CD4-positive, alpha-beta memory T cell (primary cell): ENCODE measurements at regions not wholly inside any gene's neighbourhood (a gene's known extent, or its start where the extent isn't known, plus 50 kb on each side); places are given as distances from the start of the nearest gene placed in this dataset.

Experiments used
- CTCF ChIA-PET: fragments of 350-600 bp; sonication (Branson Sonifier 250); formaldehyde crosslinking; loops from one replicate; lab custom pipeline; 2021; ENCODE audit warnings: inconsistent platforms; ENCODE audit not compliant: partially characterized antibody; lab: Charles Lee
- POLR2A ChIA-PET: fragments of 350-600 bp; sonication (Branson Sonifier 250); formaldehyde crosslinking; loops from one replicate; lab custom pipeline; 2021; ENCODE audit not compliant: partially characterized antibody; lab: Charles Lee
- DNase-seq, 5 donors: peaks; one replicate each; pipeline versions ENCODE4 v3.0.0 to v3.0.0-alpha.2; 2020 to 2022; ENCODE audit warnings: mixed read lengths in 1 of 5
- H3K27ac ChIP-seq: one replicate; pipeline ENCODE4 v1.7.0; 2013; ENCODE audit warnings: low read depth, low read length
- H3K27me3 ChIP-seq: 2 replicates; pipeline ENCODE4 v1.7.0; 2013; ENCODE audit warnings: mild to moderate bottlenecking, low read length, moderate library complexity; ENCODE audit not compliant: insufficient read depth
- H3K36me3 ChIP-seq: 2 replicates; pipeline ENCODE4 v1.7.0; 2013; ENCODE audit warnings: mild to moderate bottlenecking, low read length, moderate library complexity; ENCODE audit not compliant: insufficient read depth
- H3K4me1 ChIP-seq: 2 replicates; pipeline ENCODE4 v1.7.0; 2013; ENCODE audit warnings: mild to moderate bottlenecking, low read length, moderate library complexity; ENCODE audit not compliant: insufficient read depth
- H3K4me3 ChIP-seq, 2 donors: one replicate each; pipeline ENCODE4 v1.7.0; 2013; ENCODE audit warnings: low read length in 2 of 2, mild to moderate bottlenecking in 1 of 2
- H3K9me3 ChIP-seq, 2 donors: one replicate each; pipeline ENCODE4 v1.7.0; 2013; ENCODE audit warnings: low read length in 2 of 2, control low read depth in 1 of 2; ENCODE audit not compliant: control insufficient read depth in 1 of 2
- H3K27ac Mint-ChIP-seq, 7 donors: one replicate each; pipeline ENCODE4 v1.8.0; 2020 to 2021; ENCODE audit warnings: mixed read lengths in 7 of 7, mild to moderate bottlenecking in 6 of 7, inconsistent platforms in 3 of 7, moderate library complexity in 3 of 7
- H3K27me3 Mint-ChIP-seq, 2 donors: one replicate each; pipeline ENCODE4 v1.8.0; 2020 to 2021; ENCODE audit warnings: mixed read lengths in 2 of 2
- H3K36me3 Mint-ChIP-seq, 2 donors: one replicate each; pipeline ENCODE4 v1.8.0; 2020 to 2021; ENCODE audit warnings: mixed read lengths in 2 of 2, inconsistent platforms in 1 of 2, mild to moderate bottlenecking in 1 of 2
- H3K4me1 Mint-ChIP-seq, 4 donors: one replicate each; pipeline ENCODE4 v1.8.0; 2020 to 2021; ENCODE audit warnings: mixed read lengths in 4 of 4, mild to moderate bottlenecking in 1 of 4
- H3K4me3 Mint-ChIP-seq, 8 donors: one replicate each; pipeline ENCODE4 v1.8.0; 2020 to 2021; ENCODE audit warnings: mixed read lengths in 8 of 8, mild to moderate bottlenecking in 7 of 8, moderate library complexity in 6 of 8, inconsistent platforms in 3 of 8
- H3K9me3 Mint-ChIP-seq, 8 donors: one replicate each; pipeline ENCODE4 v1.8.0; 2020 to 2021; ENCODE audit warnings: mixed read lengths in 8 of 8, mild to moderate bottlenecking in 5 of 8, inconsistent platforms in 3 of 8, moderate library complexity in 1 of 8
- intact Hi-C: fragments of 100-400 bp; cut with micrococcal nuclease; formaldehyde crosslinking; loops from one replicate; pipeline ENCODE4 v1.15.1; 2023

GRCh38 chr12:114992443-114992842 is 308.5 kb upstream of the TBX3 start:
- POLR2A ChIA-PET: no interaction called here
- DNase-seq: no peak
- no peak overlapping the region for H3K4me3 Mint-ChIP-seq

GRCh38 chr12:114990381-114990780 is 306.4 kb upstream of the TBX3 start:
- no peaks in the 10 kb centered on the region for H3K36me3 Mint-ChIP-seq
- no peak overlapping the region for H3K27ac Mint-ChIP-seq
- POLR2A ChIA-PET: no interaction called here
- Histone ChIP-seq H3K4me3 (no peak overlapping the region), H3K9me3 (no peaks in the 10 kb centered on the region), H3K27me3 (no peaks in the 10 kb centered on the region), H3K27ac (no peak overlapping the region), H3K4me1 (no peaks in the 10 kb centered on the region), H3K36me3 (no peaks in the 10 kb centered on the region)
- H3K9me3 Mint-ChIP-seq: peaks cover 3 to 25% (median 10%) of the 10 kb centered on the region in 8 donors
- no peak overlapping the region for H3K4me3 Mint-ChIP-seq
- H3K4me1 Mint-ChIP-seq: no peaks in the 10 kb centered on the region
- H3K27me3 Mint-ChIP-seq: no peaks in the 10 kb centered on the region
- intact Hi-C loops: no loop called here
- DNase-seq: no peak
- CTCF ChIA-PET: interaction anchor here (0.6 kb wide), 1 partner anchor 18 kb away, joined by 4 read pairs; no protein-coding TSS in a partner anchor

More at GRCh38 chr12:114992443-114992842, 308.5 kb upstream of the TBX3 start:
- CTCF ChIA-PET: no interaction called here
- H3K4me1 ChIP-seq: no peaks in the 10 kb centered on the region
- H3K4me3 ChIP-seq: no peak overlapping the region
- no peaks in the 10 kb centered on the region for H3K27me3 Mint-ChIP-seq
- H3K36me3 Mint-ChIP-seq: no peaks in the 10 kb centered on the region
- H3K9me3 Mint-ChIP-seq: peaks cover 0 to 23% (median 14%) of the 10 kb centered on the region in 8 donors
- no peaks in the 10 kb centered on the region for H3K4me1 Mint-ChIP-seq
- no peaks in the 10 kb centered on the region for H3K36me3 ChIP-seq
- no peak overlapping the region for H3K27ac ChIP-seq
- no peaks in the 10 kb centered on the region for H3K27me3 ChIP-seq
- no peaks in the 10 kb centered on the region for H3K9me3 ChIP-seq
- intact Hi-C loops: no loop called here
- no peak overlapping the region for H3K27ac Mint-ChIP-seq

GRCh38 chr12:114986849-114987248 is 302.9 kb upstream of the TBX3 start:
- Mint-ChIP-seq H3K4me3 (no peak overlapping the region), H3K27ac (no peak overlapping the region), H3K36me3 (no peaks in the 10 kb centered on the region), H3K9me3 (peaks cover 3 to 29% (median 9%) of the 10 kb centered on the region in 8 donors), H3K4me1 (no peaks in the 10 kb centered on the region), H3K27me3 (no peaks in the 10 kb centered on the region)
- no peaks in the 10 kb centered on the region for H3K36me3 ChIP-seq
- H3K4me1 ChIP-seq: no peaks in the 10 kb centered on the region
- intact Hi-C loops: no loop called here
- H3K27ac ChIP-seq: no peak overlapping the region
- ChIA-PET CTCF (no interaction called here), POLR2A (no interaction called here)
- no peaks in the 10 kb centered on the region for H3K27me3 ChIP-seq
- DNase-seq: no peak
- H3K9me3 ChIP-seq: no peaks in the 10 kb centered on the region
- H3K4me3 ChIP-seq: no peak overlapping the region

DNA sequence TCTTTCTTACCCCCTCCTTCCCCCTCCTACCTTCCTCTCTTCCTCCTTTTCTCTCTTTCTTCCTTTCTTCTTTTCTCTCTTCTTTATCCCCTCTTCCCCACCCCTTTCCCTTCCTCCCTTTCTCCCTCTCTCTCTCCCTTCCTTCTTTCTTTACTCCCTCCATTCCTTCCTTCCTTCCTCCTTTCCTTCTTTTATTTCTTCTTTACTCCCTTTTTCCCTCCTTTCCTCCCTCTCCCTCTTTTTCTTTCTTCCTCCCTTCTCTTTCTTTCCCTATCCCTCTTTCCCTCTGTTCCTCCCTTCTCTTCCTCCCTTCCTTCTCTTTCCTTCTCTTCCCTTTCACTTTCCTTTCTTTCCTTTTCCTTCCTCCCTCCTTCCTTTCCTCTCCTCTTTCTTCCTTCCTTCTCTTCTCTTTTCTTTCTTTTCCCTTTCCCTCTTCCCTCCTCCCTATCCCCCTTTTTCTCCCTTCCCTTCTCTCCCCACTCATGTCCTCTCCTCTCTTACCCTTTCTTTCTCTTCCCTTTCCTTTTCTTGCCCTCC is 302.3 kb upstream of the TBX3 start:
- ChIA-PET CTCF (no interaction called here), POLR2A (no interaction called here)
- peaks cover 2 to 27% (median 9%) of the 10 kb centered on the region in 8 donors for H3K9me3 Mint-ChIP-seq
- no peak overlapping the region for H3K27ac Mint-ChIP-seq
- Histone ChIP-seq H3K9me3 (no peaks in the 10 kb centered on the region), H3K27ac (no peak overlapping the region), H3K36me3 (no peaks in the 10 kb centered on the region), H3K4me3 (no peak overlapping the region), H3K4me1 (no peaks in the 10 kb centered on the region), H3K27me3 (no peaks in the 10 kb centered on the region)
- no peaks in the 10 kb centered on the region for H3K36me3 Mint-ChIP-seq
- no peaks in the 10 kb centered on the region for H3K27me3 Mint-ChIP-seq
- intact Hi-C loops: no loop called here
- no peak overlapping the region for H3K4me3 Mint-ChIP-seq
- DNase-seq: no peak
- no peaks in the 10 kb centered on the region for H3K4me1 Mint-ChIP-seq

GRCh38 chr12:114984634-114985061 is 300.7 kb upstream of the TBX3 start:
- Mint-ChIP-seq H3K9me3 (peaks cover 0 to 30% (median 7%) of the 10 kb centered on the region in 8 donors), H3K36me3 (no peaks in the 10 kb centered on the region), H3K27ac (no peak overlapping the region), H3K27me3 (no peaks in the 10 kb centered on the region), H3K4me3 (no peak overlapping the region), H3K4me1 (no peaks in the 10 kb centered on the region)
- Histone ChIP-seq H3K36me3 (no peaks in the 10 kb centered on the region), H3K9me3 (no peaks in the 10 kb centered on the region), H3K4me3 (no peak overlapping the region), H3K27me3 (no peaks in the 10 kb centered on the region), H3K4me1 (no peaks in the 10 kb centered on the region), H3K27ac (no peak overlapping the region)
- POLR2A ChIA-PET: no interaction called here
- intact Hi-C loops: no loop called here
- no peak for DNase-seq
- CTCF ChIA-PET: no interaction called here

- H3K27ac Mint-ChIP-seq: no peak overlapping the region
- Histone ChIP-seq H3K4me1 (no peaks in the 10 kb centered on the region), H3K27ac (no peak overlapping the region), H3K36me3 (no peaks in the 10 kb centered on the region), H3K4me3 (no peak overlapping the region), H3K27me3 (no peaks in the 10 kb centered on the region), H3K9me3 (no peaks in the 10 kb centered on the region)
- no peaks in the 10 kb centered on the region for H3K4me1 Mint-ChIP-seq
- ChIA-PET CTCF (interaction anchor here (0.6 to 1.1 kb wide), 2 partner anchors 11 to 20 kb away, joined by 3 read pairs; no protein-coding TSS in a partner anchor), POLR2A (no interaction called here)
- H3K9me3 Mint-ChIP-seq: peaks cover 3 to 26% (median 8%) of the 10 kb centered on the region in 8 donors
- no peaks in the 10 kb centered on the region for H3K36me3 Mint-ChIP-seq
- no peak for DNase-seq
- intact Hi-C loops: no loop called here
- no peaks in the 10 kb centered on the region for H3K27me3 Mint-ChIP-seq
- no peak overlapping the region for H3K4me3 Mint-ChIP-seq
Measured at GRCh38 chr12:114982760-114983159, 298.8 kb upstream of the TBX3 start.

GRCh38 chr12:114981036-114981435 is 297.1 kb upstream of the TBX3 start:
- no peak for DNase-seq
- no peak overlapping the region for H3K4me3 Mint-ChIP-seq
- no peaks in the 10 kb centered on the region for H3K27me3 Mint-ChIP-seq
- no peaks in the 10 kb centered on the region for H3K4me1 Mint-ChIP-seq
- peaks cover 2 to 21% (median 8%) of the 10 kb centered on the region in 8 donors for H3K9me3 Mint-ChIP-seq
- Histone ChIP-seq H3K36me3 (no peaks in the 10 kb centered on the region), H3K4me1 (no peaks in the 10 kb centered on the region), H3K9me3 (no peaks in the 10 kb centered on the region), H3K27ac (no peak overlapping the region), H3K27me3 (no peaks in the 10 kb centered on the region), H3K4me3 (no peak overlapping the region)
- intact Hi-C loops: no loop called here
- no peaks in the 10 kb centered on the region for H3K36me3 Mint-ChIP-seq
- no peak overlapping the region for H3K27ac Mint-ChIP-seq
- CTCF ChIA-PET: no interaction called here
- POLR2A ChIA-PET: no interaction called here
